NT2/D1 (cell line): ENCODE measurements at regions not wholly inside any gene's neighbourhood (a gene's known extent, or its start where the extent isn't known, plus 50 kb on each side); places are given as distances from the start of the nearest gene placed in this dataset.

Experiments used
- SUZ12 ChIP-seq: IDR thresholded peaks from 2 replicates; pipeline ENCODE4 v1.6.1; 2011; ENCODE audit not compliant: insufficient read length, insufficient read depth; ENCODE audit errors: extremely low read depth
- ZNF274 ChIP-seq: IDR thresholded peaks from 2 replicates; pipeline ENCODE4 v1.6.1; 2011; ENCODE audit warnings: mild to moderate bottlenecking, low read depth, low read length

DNA sequence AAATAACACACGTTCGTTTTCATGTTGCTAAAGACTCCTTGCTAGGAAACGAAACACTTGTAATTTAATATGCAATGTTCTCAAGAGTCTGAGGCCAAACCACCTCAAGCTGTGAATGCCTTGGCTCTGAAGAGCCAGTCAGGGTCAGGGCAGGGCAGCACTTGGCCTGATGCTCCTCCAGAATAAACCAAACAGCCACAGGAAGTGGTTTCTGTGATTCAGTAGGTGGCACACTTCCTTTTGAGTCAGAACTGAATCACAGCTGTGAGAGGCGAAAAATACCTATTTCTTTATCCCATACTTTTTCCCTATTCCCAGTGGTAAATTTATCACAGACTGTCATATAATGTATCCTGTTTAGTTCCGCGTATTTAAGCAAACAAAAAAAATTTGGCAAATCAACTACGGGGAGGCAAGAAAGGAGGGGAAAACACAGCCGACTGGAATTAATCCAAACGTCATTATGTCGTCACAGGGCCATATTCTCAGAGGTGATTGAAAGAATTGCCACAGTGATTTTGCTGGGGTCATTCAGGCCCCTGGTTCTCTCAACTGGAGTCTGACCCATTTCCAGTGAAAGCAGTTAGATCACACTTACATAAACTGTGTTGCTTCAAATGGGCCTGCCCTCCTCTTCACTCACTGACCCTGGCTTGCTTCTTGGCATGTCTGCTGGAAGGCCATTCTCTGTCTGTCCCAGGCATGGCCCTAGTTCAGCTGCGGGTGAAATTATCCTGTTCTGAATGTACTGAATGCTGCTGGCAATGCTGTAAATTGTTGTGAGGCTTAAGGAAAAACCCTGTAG, 71.2 kb downstream of the ARRDC3 start:
- TF ChIP-seq ZNF274 (no peak), SUZ12 (no peak)
